Type B pancreatic cell (in vitro differentiated cells): ENCODE measurements at regions not wholly inside any gene's neighbourhood (a gene's known extent, or its start where the extent isn't known, plus 50 kb on each side); places are given as distances from the start of the nearest gene placed in this dataset.
"Not testable (repeated sequence)": the region's sequence is repeated elsewhere in the genome, so short reads cannot be mapped to it uniquely, and the experiment has no call there.

Source experiments
- DNase-seq: peaks from one replicate; pipeline ENCODE4 v3.0.0; 2021; ENCODE audit warnings: mixed read lengths; ENCODE audit not compliant: unreplicated experiment; ENCODE audit errors: extremely low spot score
- H3K27ac Mint-ChIP-seq: 2 replicates; pipeline ENCODE4 v1.8.0; 2021; ENCODE audit warnings: mild to moderate bottlenecking, mixed read lengths
- H3K27me3 Mint-ChIP-seq: 2 replicates; pipeline ENCODE4 v1.8.0; 2021; ENCODE audit warnings: mixed read lengths
- H3K36me3 Mint-ChIP-seq: 2 replicates; pipeline ENCODE4 v1.8.0; 2021; ENCODE audit warnings: mixed read lengths
- H3K4me1 Mint-ChIP-seq: one replicate; pipeline ENCODE4 v1.8.0; 2021; ENCODE audit warnings: mixed read lengths; ENCODE audit not compliant: unreplicated experiment
- H3K4me3 Mint-ChIP-seq: 2 replicates; pipeline ENCODE4 v1.8.0; 2021; ENCODE audit warnings: mild to moderate bottlenecking, mixed read lengths
- H3K9me3 Mint-ChIP-seq: 2 replicates; pipeline ENCODE4 v1.8.0; 2021; ENCODE audit warnings: mixed read lengths

DNA sequence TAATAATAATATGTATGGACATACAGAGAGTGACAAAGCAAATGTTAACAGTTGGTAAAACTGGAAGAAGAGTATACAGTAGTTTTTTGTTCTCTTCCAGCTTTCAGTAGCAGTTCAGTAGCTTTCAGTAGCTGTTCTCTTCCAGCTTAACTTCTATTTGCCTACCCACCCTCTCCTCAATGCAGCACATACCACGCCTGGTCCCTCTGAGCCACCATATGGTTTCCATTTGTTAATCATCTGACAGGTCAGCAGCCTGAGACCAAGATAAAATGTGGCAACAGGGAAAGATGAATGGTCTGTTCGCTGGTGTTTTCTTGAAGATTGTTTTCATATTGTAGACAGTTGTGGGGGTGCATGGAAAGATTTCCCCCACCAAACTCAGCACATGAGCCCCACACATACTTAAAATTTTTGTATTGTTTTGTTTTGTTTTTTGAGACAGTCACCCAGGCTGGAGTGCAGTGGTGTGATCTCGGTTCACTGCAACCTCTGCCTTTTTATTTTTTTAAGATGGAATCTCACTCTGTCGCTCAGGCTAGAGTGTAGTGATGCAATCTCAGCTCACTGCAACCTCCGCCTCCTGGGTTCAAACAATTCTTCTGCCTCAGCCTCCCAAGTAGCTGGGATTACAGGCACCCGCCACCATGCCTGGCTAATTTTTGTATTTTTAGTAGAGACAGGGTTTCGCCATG is 56.8 kb downstream of the ATP6V0E2 start:
- not testable (repeated sequence) for DNase-seq, H3K4me1 Mint-ChIP-seq, H3K27ac Mint-ChIP-seq, H3K27me3 Mint-ChIP-seq, H3K4me3 Mint-ChIP-seq, H3K9me3 Mint-ChIP-seq, H3K36me3 Mint-ChIP-seq

DNA sequence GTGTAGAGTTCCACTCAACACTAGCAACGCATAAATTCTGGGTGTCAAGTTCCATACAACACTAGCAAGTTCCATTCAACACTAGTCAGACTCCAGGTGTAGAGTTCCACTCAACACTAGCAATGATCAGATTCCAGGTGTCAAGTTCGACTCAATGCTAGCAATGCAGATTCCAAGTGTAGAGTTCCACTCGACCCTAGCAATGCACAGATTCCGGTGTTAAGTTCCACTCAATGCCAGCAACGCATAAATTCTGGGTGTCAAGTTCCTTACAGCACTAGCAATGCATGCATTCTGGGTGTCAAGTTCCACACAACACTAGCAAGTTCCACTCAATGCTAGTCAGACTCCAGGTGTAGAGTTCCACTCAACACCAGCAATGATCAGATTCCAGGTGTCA is 60.0 kb downstream of the ATP6V0E2 start:
- not testable (repeated sequence) for H3K4me1 Mint-ChIP-seq, H3K4me3 Mint-ChIP-seq, H3K27me3 Mint-ChIP-seq, H3K9me3 Mint-ChIP-seq, H3K27ac Mint-ChIP-seq, H3K36me3 Mint-ChIP-seq, DNase-seq

DNA sequence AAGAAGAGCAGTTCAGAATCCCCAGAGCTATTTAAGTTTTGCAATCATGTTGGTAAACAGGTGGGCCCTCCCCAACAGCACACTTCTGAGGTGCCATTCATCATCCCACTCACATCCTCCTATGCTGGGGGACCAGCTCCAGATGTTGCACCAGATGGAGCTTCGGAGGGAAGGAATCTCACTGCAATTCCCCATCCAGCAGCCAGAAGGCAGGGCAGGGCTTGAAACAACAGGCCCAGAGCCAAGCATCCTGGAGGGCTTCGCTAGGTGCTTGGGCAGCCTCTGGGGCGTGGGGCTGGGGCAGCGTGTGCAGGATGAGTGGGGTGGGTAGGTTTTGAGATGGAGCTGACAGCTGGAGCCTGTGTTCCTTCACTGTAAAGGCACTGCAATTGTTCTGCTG is 73.6 kb downstream of the ATP6V0E2 start:
- not testable (repeated sequence) for H3K27ac Mint-ChIP-seq, H3K4me3 Mint-ChIP-seq, DNase-seq, H3K36me3 Mint-ChIP-seq, H3K27me3 Mint-ChIP-seq, H3K4me1 Mint-ChIP-seq, H3K9me3 Mint-ChIP-seq

DNA sequence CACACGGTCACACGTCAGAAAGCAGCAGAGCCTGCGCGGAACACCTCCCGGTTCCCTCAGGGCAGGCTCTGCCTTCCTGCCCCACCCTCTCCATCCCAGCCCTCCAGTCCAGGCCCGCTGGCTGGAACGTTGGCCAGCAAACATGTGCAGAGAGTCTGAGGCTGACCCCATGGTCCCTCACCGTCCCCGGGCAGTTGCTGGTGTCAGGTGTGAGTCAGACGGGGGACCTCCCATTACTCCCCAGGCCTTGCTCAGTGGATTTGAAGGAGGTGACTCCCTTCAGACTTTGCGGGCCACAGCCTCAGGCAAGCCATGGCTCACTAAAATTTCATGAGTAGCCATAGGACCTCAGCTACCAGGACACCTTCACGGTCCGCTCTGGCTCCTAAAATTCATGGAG is 74.7 kb downstream of the ATP6V0E2 start:
- H3K36me3 Mint-ChIP-seq, H3K4me3 Mint-ChIP-seq, H3K27me3 Mint-ChIP-seq, H3K9me3 Mint-ChIP-seq, H3K27ac Mint-ChIP-seq, H3K4me1 Mint-ChIP-seq, DNase-seq: not testable (repeated sequence)

DNA sequence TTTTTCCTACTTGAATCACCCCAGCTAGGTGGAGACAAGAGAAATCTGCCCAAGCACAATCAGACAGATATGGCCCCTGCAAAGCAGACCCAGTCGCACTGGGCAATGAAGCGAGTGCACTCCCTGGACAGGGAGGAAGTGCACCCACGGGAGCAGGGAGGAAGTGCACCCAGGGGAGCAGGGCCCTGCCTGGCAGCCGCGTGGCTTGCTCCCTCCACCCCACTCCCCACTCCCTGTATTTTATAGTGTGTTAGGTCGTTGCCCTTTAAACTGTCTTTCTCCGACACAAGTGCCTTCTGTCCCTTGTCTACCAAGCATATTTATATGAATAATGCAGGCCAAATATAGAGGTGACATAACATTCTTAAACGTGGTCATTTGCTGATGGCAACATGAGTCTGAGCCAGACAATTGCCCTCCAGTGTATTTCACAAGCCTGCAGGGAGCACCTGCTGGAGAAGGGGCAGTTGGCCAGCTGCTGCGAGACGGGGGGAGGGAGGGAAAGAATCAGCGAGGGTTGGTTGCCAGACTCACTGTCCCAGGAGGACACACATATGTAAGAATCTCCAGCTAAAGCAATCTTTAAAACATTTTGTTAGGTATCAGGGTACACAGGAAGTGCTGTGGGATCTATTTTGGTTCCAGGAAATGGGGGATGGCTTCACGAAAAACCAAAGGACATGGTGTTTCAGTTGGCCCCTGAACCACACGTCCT is 76.3 kb downstream of the ATP6V0E2 start:
- H3K36me3 Mint-ChIP-seq, H3K4me3 Mint-ChIP-seq, H3K9me3 Mint-ChIP-seq, H3K4me1 Mint-ChIP-seq, DNase-seq, H3K27ac Mint-ChIP-seq, H3K27me3 Mint-ChIP-seq: not testable (repeated sequence)

DNA sequence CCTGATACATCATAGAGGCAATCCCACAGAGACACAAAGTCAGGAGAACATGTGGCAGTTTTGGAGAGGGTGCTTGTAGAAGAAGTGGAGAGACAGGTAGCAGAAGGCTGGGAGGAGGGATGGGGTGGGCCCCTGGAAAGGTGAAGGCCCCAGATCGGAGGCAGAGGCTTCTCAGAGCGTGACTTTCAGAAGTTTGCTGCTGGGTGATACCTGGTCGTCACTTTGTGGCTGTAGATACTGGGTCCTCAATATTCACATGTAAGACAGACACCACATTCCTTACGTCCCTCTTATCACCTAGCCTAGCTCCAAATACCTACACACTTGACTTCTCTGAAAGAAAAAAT is 76.8 kb downstream of the ATP6V0E2 start:
- H3K9me3 Mint-ChIP-seq, DNase-seq: not testable (repeated sequence)

DNA sequence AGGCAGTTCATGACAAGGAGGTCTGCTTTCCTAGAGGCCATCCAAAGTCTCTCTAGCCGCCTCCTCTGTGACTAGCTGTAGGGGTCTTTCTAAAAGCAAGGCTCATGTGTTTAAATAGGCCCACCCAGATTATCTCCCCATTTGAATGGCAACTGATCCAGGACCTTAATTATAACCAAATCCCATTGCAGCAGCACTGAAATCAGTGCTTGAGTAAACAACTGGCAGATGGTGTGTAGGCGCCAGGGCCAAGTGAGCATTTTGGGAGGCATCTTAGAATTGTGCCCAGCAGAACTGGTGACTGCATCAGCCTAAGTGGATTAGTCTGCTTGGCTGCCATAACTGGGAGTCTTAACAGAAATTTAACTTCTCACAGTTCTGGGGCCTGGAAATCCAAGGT is 77.8 kb downstream of the ATP6V0E2 start:
- not testable (repeated sequence) for H3K27ac Mint-ChIP-seq, H3K27me3 Mint-ChIP-seq, DNase-seq, H3K4me3 Mint-ChIP-seq, H3K9me3 Mint-ChIP-seq, H3K4me1 Mint-ChIP-seq, H3K36me3 Mint-ChIP-seq

More for the DNA sequence above, 76.8 kb downstream of the ATP6V0E2 start:
- not testable (repeated sequence) for H3K27me3 Mint-ChIP-seq, H3K36me3 Mint-ChIP-seq, H3K27ac Mint-ChIP-seq, H3K4me3 Mint-ChIP-seq, H3K4me1 Mint-ChIP-seq

DNA sequence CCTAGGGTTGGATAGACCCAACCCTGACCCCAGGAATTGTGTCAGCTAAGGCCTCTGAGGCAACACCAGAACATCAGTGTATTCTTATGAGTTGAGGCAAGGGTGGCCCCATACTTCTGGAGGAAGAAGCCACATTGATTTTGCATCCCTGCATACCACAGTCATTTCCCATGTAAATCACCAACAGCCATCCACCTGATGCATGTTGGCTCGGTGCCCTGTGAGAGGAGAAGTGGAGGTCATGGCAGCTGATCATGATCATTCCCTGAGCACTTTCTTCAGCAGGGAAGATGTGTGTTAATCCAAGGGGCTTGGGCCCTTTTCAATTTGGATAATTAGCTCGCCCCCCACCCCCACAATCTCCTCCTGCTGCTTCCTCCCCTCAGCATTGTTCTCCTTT is 85.1 kb downstream of the ATP6V0E2 start:
- not testable (repeated sequence) for H3K4me3 Mint-ChIP-seq, H3K27me3 Mint-ChIP-seq, H3K27ac Mint-ChIP-seq, H3K4me1 Mint-ChIP-seq, H3K36me3 Mint-ChIP-seq, DNase-seq, H3K9me3 Mint-ChIP-seq

DNA sequence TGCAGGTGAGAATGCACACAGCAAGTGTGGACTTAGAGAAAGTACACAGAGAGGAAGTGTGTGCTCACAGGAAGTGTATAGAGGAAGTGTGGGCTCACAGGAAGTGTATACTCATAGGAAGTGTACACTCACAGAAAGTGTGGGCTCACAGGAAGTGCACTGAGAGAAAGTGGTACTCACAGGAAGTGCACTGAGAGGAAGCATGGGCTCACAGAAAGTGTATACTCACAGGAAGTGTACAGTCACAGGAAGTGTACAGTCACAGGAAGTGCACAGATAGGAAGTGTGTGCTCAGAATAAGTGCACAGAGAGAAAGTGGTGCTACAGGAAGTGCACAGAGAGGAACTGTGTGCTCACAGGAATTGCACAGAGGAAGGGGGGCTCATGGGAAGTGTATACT is 87.1 kb downstream of the ATP6V0E2 start:
- not testable (repeated sequence) for DNase-seq, H3K36me3 Mint-ChIP-seq, H3K4me1 Mint-ChIP-seq, H3K9me3 Mint-ChIP-seq, H3K27ac Mint-ChIP-seq, H3K4me3 Mint-ChIP-seq, H3K27me3 Mint-ChIP-seq

DNA sequence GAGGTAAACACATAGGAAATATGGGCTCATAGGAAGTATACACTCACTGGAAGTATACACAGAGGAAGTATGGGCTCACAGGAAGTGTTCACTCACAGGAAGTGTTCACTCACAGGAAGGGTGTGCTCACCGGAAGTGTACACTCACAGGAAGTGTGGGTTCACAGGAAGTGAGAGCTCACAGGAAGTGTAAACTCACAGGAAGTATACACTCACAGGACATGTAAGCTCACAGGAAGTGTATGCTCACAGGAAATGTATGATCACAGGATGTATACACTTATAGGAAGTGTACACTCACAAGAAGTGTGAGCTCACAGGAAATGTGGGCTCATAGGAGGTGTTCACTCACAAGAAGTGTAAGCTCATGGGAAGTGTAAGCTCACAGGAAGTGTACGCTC is 88.1 kb downstream of the ATP6V0E2 start:
- H3K27me3 Mint-ChIP-seq, H3K27ac Mint-ChIP-seq, H3K4me3 Mint-ChIP-seq, H3K36me3 Mint-ChIP-seq, H3K4me1 Mint-ChIP-seq, H3K9me3 Mint-ChIP-seq, DNase-seq: not testable (repeated sequence)

DNA sequence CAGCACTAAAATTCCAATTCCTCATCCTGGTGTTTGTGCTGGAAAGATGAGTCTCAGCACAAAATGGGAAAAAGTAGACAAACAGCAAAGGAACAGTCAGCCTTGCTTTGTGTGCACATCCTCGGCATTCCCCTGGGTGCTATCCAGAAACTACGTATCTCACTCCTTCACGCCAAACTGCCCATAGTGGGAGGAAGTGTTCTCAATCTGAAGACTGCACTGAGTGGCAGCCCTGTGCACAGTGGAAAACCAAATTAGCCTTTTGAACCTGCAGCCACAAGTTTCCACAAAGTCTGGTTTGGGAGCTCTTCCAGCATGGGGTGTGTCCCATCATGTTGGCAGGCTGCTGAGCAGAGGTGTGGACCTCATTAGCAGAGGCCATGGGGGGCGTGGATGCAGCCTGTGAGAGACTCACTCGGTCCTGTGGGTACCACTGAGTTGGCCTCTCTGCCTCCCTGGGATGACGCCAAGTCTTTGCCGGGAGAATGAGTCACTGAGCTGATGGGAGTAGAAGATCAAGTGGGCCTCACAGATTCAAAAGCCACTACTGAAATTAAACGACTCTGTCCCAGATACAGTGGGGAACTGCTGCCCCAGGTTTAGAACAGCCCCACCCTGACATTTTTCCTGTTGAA is 89.0 kb downstream of the ATP6V0E2 start:
- H3K36me3 Mint-ChIP-seq, H3K27ac Mint-ChIP-seq, H3K4me1 Mint-ChIP-seq, H3K9me3 Mint-ChIP-seq, H3K27me3 Mint-ChIP-seq, DNase-seq, H3K4me3 Mint-ChIP-seq: not testable (repeated sequence)
